DOHH2 (cell line): ENCODE measurements at regions not wholly inside any gene's neighbourhood (a gene's known extent, or its start where the extent isn't known, plus 50 kb on each side); places are given as distances from the start of the nearest gene placed in this dataset.

ENCODE experiments used
- H3F3A ChIP-seq: fragments of 200-600 bp; sonication (generic), shearing (Covaris generic); 2 replicates; pipeline ENCODE4 v1.6.0; 2016; ENCODE audit warnings: antibody characterized with exemption, mild to moderate bottlenecking; ENCODE audit not compliant: control insufficient read depth, insufficient read depth
- H3K27ac ChIP-seq: fragments of 200-600 bp; sonication (generic); 2 replicates; pipeline ENCODE4 v1.5.1; 2014; ENCODE audit warnings: low read depth, mild to moderate bottlenecking, low read length, moderate library complexity
- H3K27me3 ChIP-seq: fragments of 200-600 bp; sonication (generic); 2 replicates; pipeline ENCODE4 v1.6.1; 2014; ENCODE audit warnings: mild to moderate bottlenecking, low read length, mixed read lengths; ENCODE audit not compliant: control insufficient read depth
- H3K36me3 ChIP-seq: fragments of 200-600 bp; sonication (generic); 2 replicates; pipeline ENCODE4 v1.6.1; 2014; ENCODE audit warnings: mild to moderate bottlenecking, low read length, moderate library complexity, mixed read lengths; ENCODE audit not compliant: control insufficient read depth
- H3K4me1 ChIP-seq: fragments of 200-600 bp; sonication (generic); 2 replicates; pipeline ENCODE4 v1.6.1; 2014; ENCODE audit warnings: mild to moderate bottlenecking, low read length, mixed read lengths; ENCODE audit not compliant: control insufficient read depth
- H3K4me2 ChIP-seq: fragments of 200-600 bp; sonication (generic); 2 replicates; pipeline ENCODE4 v1.6.0; 2014; ENCODE audit warnings: mild to moderate bottlenecking, low read length, moderate library complexity
- H3K4me3 ChIP-seq: fragments of 200-600 bp; sonication (generic); 2 replicates; pipeline ENCODE4 v1.5.1; 2014; ENCODE audit warnings: mild to moderate bottlenecking, low read length, mixed read lengths
- H3K79me2 ChIP-seq: fragments of 200-600 bp; sonication (generic); 2 replicates; pipeline ENCODE4 v1.6.1; 2014; ENCODE audit warnings: mild to moderate bottlenecking, low read length, mixed read lengths; ENCODE audit not compliant: control insufficient read depth
- H3K9me2 ChIP-seq: fragments of 200-600 bp; sonication (generic); replicated peaks from 2 replicates; pipeline ENCODE4 v1.6.1; 2014; ENCODE audit warnings: mild to moderate bottlenecking, low read length, mixed read lengths; ENCODE audit not compliant: control insufficient read depth
- H3K9me3 ChIP-seq: fragments of 200-600 bp; sonication (generic); 2 replicates; pipeline ENCODE4 v1.6.1; 2014; ENCODE audit warnings: antibody characterized with exemption, low read length, mixed read lengths; ENCODE audit not compliant: control insufficient read depth, insufficient read depth
- H4K20me1 ChIP-seq: fragments of 200-600 bp; sonication (generic); 2 replicates; pipeline ENCODE4 v1.6.0; 2014; ENCODE audit warnings: low read depth, mild to moderate bottlenecking, antibody characterized with exemption, low read length, moderate library complexity; ENCODE audit not compliant: control insufficient read depth, insufficient read depth
- EZH2phosphoT487 ChIP-seq: fragments of 200-600 bp; sonication (generic); IDR thresholded peaks from 2 replicates; pipeline ENCODE4 v1.6.1; 2017; ENCODE audit warnings: borderline replicate concordance, mild to moderate bottlenecking, antibody characterized with exemption, low read length, moderate library complexity, mixed read lengths
- TF ChIP-seq, protein P1 (sequence below): fragments of 200-600 bp; sonication (generic); IDR thresholded peaks from one replicate; pipeline ENCODE4 v1.5.1; 2014; ENCODE audit warnings: antibody characterized with exemption, mild to moderate bottlenecking, low read depth, low read length; ENCODE audit not compliant: poor library complexity, severe bottlenecking

DNA sequence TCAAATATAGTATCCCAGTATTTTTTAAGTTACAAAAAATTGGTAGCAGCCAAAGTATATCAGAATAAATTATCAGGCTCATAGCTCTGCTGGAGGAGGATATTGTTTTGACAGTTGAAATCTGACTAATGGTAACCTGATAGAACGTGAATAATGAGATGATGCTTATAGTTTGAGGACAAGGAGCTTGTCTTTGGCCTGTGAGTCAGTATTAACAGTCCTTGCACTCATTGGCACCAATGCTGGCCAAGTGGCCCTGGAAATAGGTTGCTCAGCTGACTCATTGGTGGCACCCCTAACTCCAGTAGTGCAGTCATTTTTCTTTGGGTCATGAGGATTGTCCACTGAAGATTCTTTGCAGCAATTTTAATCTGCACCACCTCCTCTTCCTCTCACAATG lies 203.3 kb upstream of the JADE1 start:
- no peaks in the 10 kb centered on the region for H3K79me2 ChIP-seq
- H3K9me2 ChIP-seq = no peaks in the 10 kb centered on the region
- no peaks in the 10 kb centered on the region for H3F3A ChIP-seq
- no peaks in the 10 kb centered on the region for H3K27me3 ChIP-seq
- H3K4me1 ChIP-seq = no peaks in the 10 kb centered on the region
- no peak overlapping the region for H3K4me2 ChIP-seq
- H3K9me3 ChIP-seq = no peaks in the 10 kb centered on the region
- no peak overlapping the region for H3K4me3 ChIP-seq
- TF ChIP-seq, protein P1, sequence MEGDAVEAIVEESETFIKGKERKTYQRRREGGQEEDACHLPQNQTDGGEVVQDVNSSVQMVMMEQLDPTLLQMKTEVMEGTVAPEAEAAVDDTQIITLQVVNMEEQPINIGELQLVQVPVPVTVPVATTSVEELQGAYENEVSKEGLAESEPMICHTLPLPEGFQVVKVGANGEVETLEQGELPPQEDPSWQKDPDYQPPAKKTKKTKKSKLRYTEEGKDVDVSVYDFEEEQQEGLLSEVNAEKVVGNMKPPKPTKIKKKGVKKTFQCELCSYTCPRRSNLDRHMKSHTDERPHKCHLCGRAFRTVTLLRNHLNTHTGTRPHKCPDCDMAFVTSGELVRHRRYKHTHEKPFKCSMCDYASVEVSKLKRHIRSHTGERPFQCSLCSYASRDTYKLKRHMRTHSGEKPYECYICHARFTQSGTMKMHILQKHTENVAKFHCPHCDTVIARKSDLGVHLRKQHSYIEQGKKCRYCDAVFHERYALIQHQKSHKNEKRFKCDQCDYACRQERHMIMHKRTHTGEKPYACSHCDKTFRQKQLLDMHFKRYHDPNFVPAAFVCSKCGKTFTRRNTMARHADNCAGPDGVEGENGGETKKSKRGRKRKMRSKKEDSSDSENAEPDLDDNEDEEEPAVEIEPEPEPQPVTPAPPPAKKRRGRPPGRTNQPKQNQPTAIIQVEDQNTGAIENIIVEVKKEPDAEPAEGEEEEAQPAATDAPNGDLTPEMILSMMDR = no peak
- TF ChIP-seq EZH2phosphoT487 = no peak
- no peaks in the 10 kb centered on the region for H4K20me1 ChIP-seq
- H3K36me3 ChIP-seq = no peaks in the 10 kb centered on the region
- no peak overlapping the region for H3K27ac ChIP-seq

DNA sequence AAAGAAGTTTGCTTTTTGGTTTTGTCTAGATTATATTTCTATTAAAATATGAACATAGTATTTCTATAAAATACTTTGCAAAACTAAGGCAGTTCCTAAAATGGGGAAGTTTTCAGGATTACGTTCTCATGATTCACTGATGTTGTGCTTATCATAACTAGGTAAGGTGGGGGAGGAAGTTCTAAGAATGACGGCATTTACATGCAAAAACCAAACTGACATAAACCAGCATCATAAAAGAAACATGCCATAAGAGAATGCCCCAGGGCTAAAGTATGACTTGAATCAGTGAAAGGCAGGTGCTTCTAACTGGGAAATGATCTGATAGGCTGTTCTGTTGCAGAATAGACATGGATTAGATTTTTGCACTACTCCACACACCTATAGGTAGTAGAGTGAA lies 204.7 kb upstream of the JADE1 start:
- Histone ChIP-seq H3K4me2 (no peak overlapping the region), H3K27me3 (no peaks in the 10 kb centered on the region), H3K4me1 (no peaks in the 10 kb centered on the region), H3K36me3 (no peaks in the 10 kb centered on the region), H3K9me2 (no peaks in the 10 kb centered on the region), H3K9me3 (no peaks in the 10 kb centered on the region), H3K79me2 (no peaks in the 10 kb centered on the region), H3K27ac (no peak overlapping the region), H4K20me1 (no peaks in the 10 kb centered on the region), H3K4me3 (no peak overlapping the region), H3F3A (no peaks in the 10 kb centered on the region)
- TF ChIP-seq, protein P1 = no peak
- TF ChIP-seq EZH2phosphoT487 = no peak

- Histone ChIP-seq H4K20me1 (no peaks in the 10 kb centered on the region), H3K9me2 (no peaks in the 10 kb centered on the region), H3K27me3 (no peaks in the 10 kb centered on the region), H3K4me2 (no peak overlapping the region), H3K4me3 (no peak overlapping the region), H3F3A (no peaks in the 10 kb centered on the region), H3K36me3 (no peaks in the 10 kb centered on the region), H3K27ac (no peak overlapping the region), H3K79me2 (no peaks in the 10 kb centered on the region), H3K4me1 (no peaks in the 10 kb centered on the region), H3K9me3 (no peaks in the 10 kb centered on the region)
- TF ChIP-seq EZH2phosphoT487 = no peak
- TF ChIP-seq, protein P1 = no peak
These were observed 205.3 kb upstream of the JADE1 start for GRCh38 chr4:128604204-128604603.

DNA sequence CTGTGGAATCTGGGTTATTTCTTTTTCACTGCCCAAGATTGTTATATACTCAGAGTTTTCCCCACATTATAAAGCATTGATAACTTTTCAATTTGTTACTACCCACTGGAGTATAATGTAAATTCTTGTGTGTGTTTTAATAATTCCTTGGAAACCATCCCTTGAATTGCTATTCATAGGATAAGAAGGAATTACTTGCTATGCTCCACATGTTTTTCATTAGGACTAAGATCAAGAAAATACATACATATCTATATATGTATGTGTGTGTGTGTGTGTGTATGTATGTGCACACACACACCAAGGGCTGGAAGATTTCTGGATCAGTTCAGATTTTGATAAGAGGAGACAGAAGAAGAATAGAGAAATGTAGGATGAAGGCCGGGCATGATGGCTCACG lies 206.4 kb upstream of the JADE1 start:
- Histone ChIP-seq H3K9me3 (no peaks in the 10 kb centered on the region), H3K4me2 (no peak overlapping the region), H3K79me2 (no peaks in the 10 kb centered on the region), H3K9me2 (no peaks in the 10 kb centered on the region), H3K36me3 (no peaks in the 10 kb centered on the region), H3F3A (no peaks in the 10 kb centered on the region), H3K27ac (no peak overlapping the region), H3K27me3 (no peaks in the 10 kb centered on the region), H3K4me3 (no peak overlapping the region), H3K4me1 (no peaks in the 10 kb centered on the region), H4K20me1 (no peaks in the 10 kb centered on the region)
- TF ChIP-seq, protein P1 = no peak
- no peak for TF ChIP-seq EZH2phosphoT487
